CD4-positive, alpha-beta T cell (primary cell): ENCODE measurements at regions not wholly inside any gene's neighbourhood (a gene's known extent, or its start where the extent isn't known, plus 50 kb on each side); places are given as distances from the start of the nearest gene placed in this dataset.

Experiments
- ATAC-seq: fragments of 200-7000 bp; cut with Tn5 transposase; one replicate; pipeline ENCODE4 v1.10.0; 2022; ENCODE audit warnings: mild to moderate bottlenecking; ENCODE audit not compliant: poor library complexity
- CTCF ChIA-PET: fragments of 350-600 bp; sonication (Branson Sonifier 250); formaldehyde crosslinking; loops from one replicate; lab custom pipeline; 2021; ENCODE audit warnings: antibody characterized with exemption, inconsistent platforms; lab: Charles Lee
- POLR2A ChIA-PET: fragments of 350-600 bp; sonication (Branson Sonifier 250); formaldehyde crosslinking; loops from one replicate; lab custom pipeline; 2021; ENCODE audit warnings: antibody characterized with exemption, inconsistent platforms; lab: Charles Lee
- DNase-seq, 14 experiments: peaks; one replicate each; pipeline ENCODE4 v3.0.0-alpha.2; 2013 to 2020; ENCODE audit warnings: mixed read lengths in 2 of 14
- H3K27ac ChIP-seq, 2 donors: one replicate each; pipeline versions ENCODE4 v1.5.1 to v1.7.0; 2013; ENCODE audit warnings: low read length in 2 of 2, low read depth in 1 of 2, mild to moderate bottlenecking in 1 of 2
- H3K27me3 ChIP-seq, 2 experiments: 1 replicate in 1 of 2; 2 replicates in 1 of 2; pipeline versions ENCODE4 v1.6.1 to v1.7.0; 2013; ENCODE audit warnings: low read length in 2 of 2, control low read depth in 1 of 2, mild to moderate bottlenecking in 1 of 2, moderate library complexity in 1 of 2; ENCODE audit not compliant: insufficient read depth in 2 of 2, control insufficient read depth in 1 of 2
- H3K36me3 ChIP-seq: one replicate; pipeline ENCODE4 v1.6.1; 2013; ENCODE audit warnings: low read length, control low read depth; ENCODE audit not compliant: insufficient read depth
- H3K4me1 ChIP-seq: one replicate; pipeline ENCODE4 v1.6.1; 2013; ENCODE audit warnings: low read length, control low read depth; ENCODE audit not compliant: insufficient read depth
- H3K4me3 ChIP-seq: one replicate; pipeline ENCODE4 v1.5.1; 2013; ENCODE audit warnings: mild to moderate bottlenecking, low read length, moderate library complexity
- H3K9me3 ChIP-seq, 2 experiments: 1 replicate in 1 of 2; 2 replicates in 1 of 2; pipeline versions ENCODE4 v1.6.1 to v1.7.0; 2013; ENCODE audit warnings: low read length in 2 of 2, mild to moderate bottlenecking in 2 of 2, control low read depth in 1 of 2, moderate library complexity in 1 of 2; ENCODE audit not compliant: control insufficient read depth in 1 of 2, insufficient read depth in 1 of 2
- H3K27ac Mint-ChIP-seq: one replicate; pipeline ENCODE4 v1.8.0; 2020; ENCODE audit warnings: mixed read lengths
- H3K27me3 Mint-ChIP-seq: one replicate; pipeline ENCODE4 v1.8.0; 2021; ENCODE audit warnings: mixed read lengths
- H3K36me3 Mint-ChIP-seq: one replicate; pipeline ENCODE4 v1.8.0; 2021; ENCODE audit warnings: low read depth, mixed read lengths
- H3K4me1 Mint-ChIP-seq: one replicate; pipeline ENCODE4 v1.8.0; 2021; ENCODE audit warnings: low read depth, mixed read lengths
- H3K4me3 Mint-ChIP-seq: one replicate; pipeline ENCODE4 v1.8.0; 2020; ENCODE audit warnings: mild to moderate bottlenecking, mixed read lengths
- H3K9me3 Mint-ChIP-seq: one replicate; pipeline ENCODE4 v1.8.0; 2020; ENCODE audit warnings: mixed read lengths
- CTCF ChIP-seq: fragments of 200-600 bp; IDR thresholded peaks from one replicate; pipeline ENCODE4 v1.8.0; 2022; ENCODE audit warnings: antibody characterized with exemption, mild to moderate bottlenecking
- intact Hi-C, 2 experiments: fragments of 100-400 bp; cut with DNase I in 1 of 2; cut with micrococcal nuclease in 1 of 2; formaldehyde crosslinking; loops; one replicate each; pipeline versions ENCODE4 v1.15.1 to v1.9.0; 2023 to 2025; cut with DNase I, micrococcal nuclease

- TF ChIP-seq CTCF: no peak
- peak in 1 of 14 experiments; percentile 2 for DNase-seq
- H3K4me1 ChIP-seq: no peaks in the 10 kb centered on the region
- Mint-ChIP-seq H3K36me3 (no peaks in the 10 kb centered on the region), H3K4me1 (no peaks in the 10 kb centered on the region), H3K4me3 (no peak overlapping the region), H3K27me3 (no peaks in the 10 kb centered on the region), H3K27ac (no peak overlapping the region), H3K9me3 (peaks cover 7% of the 10 kb centered on the region)
- intact Hi-C loops: no loop called here
- no peak overlapping the region for H3K27ac ChIP-seq
- peaks cover 0 to 6% of the 10 kb centered on the region in 2 experiments for H3K9me3 ChIP-seq
- no peak overlapping the region for H3K4me3 ChIP-seq
- no peaks in the 10 kb centered on the region for H3K36me3 ChIP-seq
- POLR2A ChIA-PET: no interaction called here
- CTCF ChIA-PET: no interaction called here
- H3K27me3 ChIP-seq: no peaks in the 10 kb centered on the region
- no peak for ATAC-seq
Observed at GRCh38 chr13:89740994-89741685, 1606.3 kb upstream of the MIR17HG start.

GRCh38 chr13:89746554-89746953 is 1600.9 kb upstream of the MIR17HG start:
- ATAC-seq: no peak

GRCh38 chr13:89748716-89749115 is 1598.8 kb upstream of the MIR17HG start:
- Histone ChIP-seq H3K4me3 (no peak overlapping the region), H3K27me3 (no peaks in the 10 kb centered on the region), H3K27ac (no peak overlapping the region), H3K9me3 (no peaks in the 10 kb centered on the region), H3K36me3 (no peaks in the 10 kb centered on the region), H3K4me1 (no peaks in the 10 kb centered on the region)
- H3K9me3 Mint-ChIP-seq: peaks cover 5% of the 10 kb centered on the region
- TF ChIP-seq CTCF: no peak
- no peak overlapping the region for H3K4me3 Mint-ChIP-seq
- intact Hi-C loops: no loop called here
- ATAC-seq (no peak), DNase-seq (no peak)
- ChIA-PET CTCF (no interaction called here), POLR2A (no interaction called here)
- H3K36me3 Mint-ChIP-seq: no peaks in the 10 kb centered on the region
- H3K27ac Mint-ChIP-seq: no peak overlapping the region
- no peaks in the 10 kb centered on the region for H3K4me1 Mint-ChIP-seq
- no peaks in the 10 kb centered on the region for H3K27me3 Mint-ChIP-seq

More at GRCh38 chr13:89746554-89746953, 1600.9 kb upstream of the MIR17HG start:
- TF ChIP-seq CTCF: no peak
- ChIA-PET POLR2A (no interaction called here), CTCF (no interaction called here)
- Histone ChIP-seq H3K9me3 (no peaks in the 10 kb centered on the region), H3K36me3 (no peaks in the 10 kb centered on the region), H3K27me3 (no peaks in the 10 kb centered on the region), H3K27ac (no peak overlapping the region), H3K4me1 (no peaks in the 10 kb centered on the region), H3K4me3 (no peak overlapping the region)
- H3K4me1 Mint-ChIP-seq: no peaks in the 10 kb centered on the region
- H3K27ac Mint-ChIP-seq: no peak overlapping the region
- intact Hi-C loops: no loop called here
- peaks cover 2% of the 10 kb centered on the region for H3K9me3 Mint-ChIP-seq
- no peak for DNase-seq
- no peaks in the 10 kb centered on the region for H3K27me3 Mint-ChIP-seq
- H3K4me3 Mint-ChIP-seq: no peak overlapping the region
- H3K36me3 Mint-ChIP-seq: no peaks in the 10 kb centered on the region
